HG02678 (cell line): ENCODE measurements at regions not wholly inside any gene's neighbourhood (a gene's known extent, or its start where the extent isn't known, plus 50 kb on each side); places are given as distances from the start of the nearest gene placed in this dataset.

ENCODE experiments used
- ATAC-seq: cut with Tn5 transposase; IDR thresholded peaks from one replicate; pipeline ENCODE4 v1.9.1; 2021; ENCODE audit warnings: mild to moderate bottlenecking, moderate library complexity; ENCODE audit not compliant: unreplicated experiment

- ATAC-seq = no peak
Observed at GRCh38 chr13:74683411-74683810, 549.2 kb upstream of the KLF12 start.

- no peak for ATAC-seq
Observed at GRCh38 chr13:74682746-74683145, 548.5 kb upstream of the KLF12 start.

GRCh38 chr13:74681891-74682290 lies 547.7 kb upstream of the KLF12 start:
- no peak for ATAC-seq

GRCh38 chr13:74678308-74678965 lies 544.2 kb upstream of the KLF12 start:
- ATAC-seq = no peak

- ATAC-seq = no peak
Observed at GRCh38 chr13:74675972-74676371, 541.8 kb upstream of the KLF12 start.

- ATAC-seq = no peak
Observed at GRCh38 chr13:74675182-74675581, 541.0 kb upstream of the KLF12 start.

GRCh38 chr13:74674720-74675119 lies 540.5 kb upstream of the KLF12 start:
- no peak for ATAC-seq

- ATAC-seq = no peak
Observed at GRCh38 chr13:74669149-74669548, 534.9 kb upstream of the KLF12 start.

- ATAC-seq = no peak
Observed at GRCh38 chr13:74667656-74668203, 533.5 kb upstream of the KLF12 start.

- ATAC-seq = no peak
Observed at GRCh38 chr13:74662905-74663304, 528.7 kb upstream of the KLF12 start.

- ATAC-seq = no peak
Observed at GRCh38 chr13:74661851-74662250, 527.6 kb upstream of the KLF12 start.

GRCh38 chr13:74657765-74658164 lies 523.6 kb upstream of the KLF12 start:
- no peak for ATAC-seq

GRCh38 chr13:74651121-74651520 lies 516.9 kb upstream of the KLF12 start:
- ATAC-seq = no peak

GRCh38 chr13:74647991-74648390 lies 513.8 kb upstream of the KLF12 start:
- ATAC-seq = no peak

GRCh38 chr13:74647211-74647610 lies 513.0 kb upstream of the KLF12 start:
- ATAC-seq = no peak

GRCh38 chr13:74646091-74646490 lies 511.9 kb upstream of the KLF12 start:
- no peak for ATAC-seq

GRCh38 chr13:74645586-74645985 lies 511.4 kb upstream of the KLF12 start:
- no peak for ATAC-seq

GRCh38 chr13:74644229-74644628 lies 510.0 kb upstream of the KLF12 start:
- no peak for ATAC-seq

GRCh38 chr13:74641586-74641985 lies 507.4 kb upstream of the KLF12 start:
- no peak for ATAC-seq

GRCh38 chr13:74633734-74634133 lies 499.5 kb upstream of the KLF12 start:
- no peak for ATAC-seq

GRCh38 chr13:74629985-74630384 lies 495.8 kb upstream of the KLF12 start:
- no peak for ATAC-seq

- no peak for ATAC-seq
Observed at GRCh38 chr13:74625541-74625940, 491.3 kb upstream of the KLF12 start.

- ATAC-seq = no peak
Observed at GRCh38 chr13:74623761-74624160, 489.6 kb upstream of the KLF12 start.
